ENCODE measurements at regions not wholly inside any gene's neighbourhood (a gene's known extent, or its start where the extent isn't known, plus 50 kb on each side); places are given as distances from the start of the nearest gene placed in this dataset.

- POLR2A ChIA-PET, result no interaction called here
- intact Hi-C loops (cut with micrococcal nuclease; ENCODE audit: unreplicated experiment), result no loop called here
These were observed 318.0 kb downstream of the DMAC1 start for GRCh38 chr9:7481570-7481969.

GRCh38 chr9:7479300-7479699 lies 320.3 kb downstream of the DMAC1 start:
- ATAC-seq, result no peak
- H3K27me3 ChIP-seq (ENCODE audit: control insufficient read depth in 1 of 2, insufficient read depth in 2 of 2, low read length in 2 of 2), result no peaks in the 10 kb centered on the region
- 25% methylated on average over 4 of the region's 4 CpGs for WGBS (ENCODE audit: low lambda C conversion rate)
- no TSS peak for BruUV-seq (replicated peaks)
- no peaks in the 10 kb centered on the region for H3K36me3 ChIP-seq (replicated peaks in 1 of 2; ENCODE audit: control insufficient read depth in 1 of 2, insufficient read depth in 2 of 2, low read length in 2 of 2)
- H3K4me2 ChIP-seq (ENCODE audit: low read depth, low read length), result no peak overlapping the region
- H4K20me1 ChIP-seq (ENCODE audit: insufficient read depth, low read length), result no peaks in the 10 kb centered on the region
- no peak overlapping the region for H3K4me3 ChIP-seq (replicated peaks in 1 of 3; ENCODE audit: insufficient read depth in 1 of 3, low read depth in 2 of 3, low read length in 3 of 3)
- POLR2A ChIA-PET, result no interaction called here
- DNase-seq (ENCODE audit: low spot score), result no peak
- TF ChIP-seq THAP11 (CRISPR knock-in tag; IDR thresholded peaks at IDR 0.05) (no peak), MED13 (CRISPR knock-in tag; IDR thresholded peaks at IDR 0.05) (no peak), RXRA (CRISPR knock-in tag; IDR thresholded peaks at IDR 0.05) (no peak), ZNF629 (CRISPR knock-in tag; conservative IDR thresholded peaks at IDR 0.05) (no peak), ZNF644 (CRISPR knock-in tag; IDR thresholded peaks at IDR 0.05; ENCODE audit: low read depth) (no peak), NFIB (CRISPR knock-in tag; IDR thresholded peaks at IDR 0.05; ENCODE audit: borderline replicate concordance) (no peak), ATF2 (CRISPR knock-in tag; IDR thresholded peaks at IDR 0.05) (no peak)
- H3K9ac ChIP-seq (ENCODE audit: insufficient read depth, low read depth, low read length), result no peak overlapping the region
- CTCF ChIA-PET (ENCODE audit: low intra/inter-chr PET ratio, low total read pairs), result no interaction called here
- no peaks in the 10 kb centered on the region for H3K9me3 ChIP-seq (ENCODE audit: low read length)
- no peaks in the 10 kb centered on the region for H3K4me1 ChIP-seq (ENCODE audit: insufficient read depth, low read length)
- H3K79me2 ChIP-seq (ENCODE audit: insufficient read depth, low read length), result no peaks in the 10 kb centered on the region
- intact Hi-C loops (cut with micrococcal nuclease; ENCODE audit: unreplicated experiment) (no loop called here), in situ Hi-C loops (cut with HindIII; ENCODE audit: extremely low pct_ligation_motif_present, low pct_unique_long_range_greater_than_20kb) (no loop called here)
- H2AFZ ChIP-seq (ENCODE audit: low read length), result no peak overlapping the region
- H3K27ac ChIP-seq (ENCODE audit: extremely low read length, insufficient read depth, low read length), result no peak overlapping the region
- FAIRE-seq, result no peak

More at GRCh38 chr9:7481570-7481969, 318.0 kb downstream of the DMAC1 start:
- Histone ChIP-seq H4K20me1 (ENCODE audit: insufficient read depth, low read length) (no peaks in the 10 kb centered on the region), H3K79me2 (ENCODE audit: insufficient read depth, low read length) (no peaks in the 10 kb centered on the region), H3K4me1 (ENCODE audit: insufficient read depth, low read length) (no peaks in the 10 kb centered on the region), H2AFZ (ENCODE audit: low read length) (no peak overlapping the region), H3K36me3 (replicated peaks in 1 of 2; ENCODE audit: control insufficient read depth in 1 of 2, insufficient read depth in 2 of 2, low read length in 2 of 2) (no peaks in the 10 kb centered on the region), H3K9ac (ENCODE audit: insufficient read depth, low read depth, low read length) (no peak overlapping the region), H3K4me3 (replicated peaks in 1 of 3; ENCODE audit: insufficient read depth in 1 of 3, low read depth in 2 of 3, low read length in 3 of 3) (no peak overlapping the region), H3K27ac (ENCODE audit: extremely low read length, insufficient read depth, low read length) (no peak overlapping the region), H3K4me2 (ENCODE audit: low read depth, low read length) (no peak overlapping the region), H3K9me3 (ENCODE audit: low read length) (no peaks in the 10 kb centered on the region), H3K27me3 (ENCODE audit: control insufficient read depth in 1 of 2, insufficient read depth in 2 of 2, low read length in 2 of 2) (no peaks in the 10 kb centered on the region)
- BruUV-seq (replicated peaks), result no TSS peak
- CTCF ChIA-PET (ENCODE audit: low intra/inter-chr PET ratio, low total read pairs), result no interaction called here
- TF ChIP-seq HMG20B (CRISPR knock-in tag; conservative IDR thresholded peaks at IDR 0.05) (no peak), GPBP1L1 (CRISPR knock-in tag; IDR thresholded peaks at IDR 0.05) (no peak)
- TF ChIP-seq, protein P1, sequence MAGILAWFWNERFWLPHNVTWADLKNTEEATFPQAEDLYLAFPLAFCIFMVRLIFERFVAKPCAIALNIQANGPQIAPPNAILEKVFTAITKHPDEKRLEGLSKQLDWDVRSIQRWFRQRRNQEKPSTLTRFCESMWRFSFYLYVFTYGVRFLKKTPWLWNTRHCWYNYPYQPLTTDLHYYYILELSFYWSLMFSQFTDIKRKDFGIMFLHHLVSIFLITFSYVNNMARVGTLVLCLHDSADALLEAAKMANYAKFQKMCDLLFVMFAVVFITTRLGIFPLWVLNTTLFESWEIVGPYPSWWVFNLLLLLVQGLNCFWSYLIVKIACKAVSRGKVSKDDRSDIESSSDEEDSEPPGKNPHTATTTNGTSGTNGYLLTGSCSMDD (CRISPR knock-in tag; IDR thresholded peaks at IDR 0.05), result no peak
- FAIRE-seq (no peak), ATAC-seq (no peak), DNase-seq (ENCODE audit: low spot score) (no peak)
- in situ Hi-C loops (cut with HindIII; ENCODE audit: extremely low pct_ligation_motif_present, low pct_unique_long_range_greater_than_20kb), result no loop called here

All from HepG2 (cell line).